ENCODE measurements at regions not wholly inside any gene's neighbourhood (a gene's known extent, or its start where the extent isn't known, plus 50 kb on each side); places are given as distances from the start of the nearest gene placed in this dataset.

DNA sequence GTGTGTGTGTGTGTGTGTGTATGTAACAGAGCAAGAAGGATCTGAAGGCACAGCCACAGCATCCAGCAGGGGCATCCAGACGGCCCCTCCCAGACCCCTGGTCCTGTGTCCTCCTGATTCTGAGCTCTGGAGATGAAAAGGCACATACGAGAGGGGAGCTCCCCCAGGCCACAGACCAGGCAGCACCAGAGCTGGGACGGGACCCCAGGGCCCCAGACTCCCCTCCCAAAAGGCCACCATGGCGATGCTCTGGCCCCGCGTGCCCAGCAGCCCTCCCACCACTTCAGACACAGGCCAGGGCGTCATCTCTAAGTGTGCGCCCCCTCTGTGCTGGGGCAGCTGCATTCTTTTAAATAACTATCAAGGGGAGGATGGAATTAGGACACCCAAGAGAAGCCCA lies 245.8 kb downstream of the MATN1 start:
- no peaks in the 10 kb centered on the region for H3K4me1 ChIP-seq (ENCODE audit: insufficient read depth, low read length, poor library complexity, severe bottlenecking)
- no peaks in the 10 kb centered on the region for H3K36me3 ChIP-seq (ENCODE audit: insufficient read depth, low read length)
- H4K20me1 ChIP-seq (ENCODE audit: insufficient read depth, low read length, poor library complexity, severe bottlenecking), result no peaks in the 10 kb centered on the region
- no peak overlapping the region for H3K4me2 ChIP-seq (ENCODE audit: low read depth, low read length, poor library complexity, severe bottlenecking)
- no peaks in the 10 kb centered on the region for H3K9me2 ChIP-seq (replicated peaks; ENCODE audit: low read depth, low read length)
- H3K4me3 ChIP-seq (ENCODE audit: low read length, poor library complexity, severe bottlenecking), result no peak overlapping the region
- no peaks in the 10 kb centered on the region for H3K79me2 ChIP-seq (ENCODE audit: insufficient read depth, low read length)
- no peak overlapping the region for H2AFZ ChIP-seq (ENCODE audit: low read length)
- H3K27me3 ChIP-seq (ENCODE audit: insufficient read depth, low read length, poor library complexity, severe bottlenecking), result no peaks in the 10 kb centered on the region
- TF ChIP-seq, protein P1, sequence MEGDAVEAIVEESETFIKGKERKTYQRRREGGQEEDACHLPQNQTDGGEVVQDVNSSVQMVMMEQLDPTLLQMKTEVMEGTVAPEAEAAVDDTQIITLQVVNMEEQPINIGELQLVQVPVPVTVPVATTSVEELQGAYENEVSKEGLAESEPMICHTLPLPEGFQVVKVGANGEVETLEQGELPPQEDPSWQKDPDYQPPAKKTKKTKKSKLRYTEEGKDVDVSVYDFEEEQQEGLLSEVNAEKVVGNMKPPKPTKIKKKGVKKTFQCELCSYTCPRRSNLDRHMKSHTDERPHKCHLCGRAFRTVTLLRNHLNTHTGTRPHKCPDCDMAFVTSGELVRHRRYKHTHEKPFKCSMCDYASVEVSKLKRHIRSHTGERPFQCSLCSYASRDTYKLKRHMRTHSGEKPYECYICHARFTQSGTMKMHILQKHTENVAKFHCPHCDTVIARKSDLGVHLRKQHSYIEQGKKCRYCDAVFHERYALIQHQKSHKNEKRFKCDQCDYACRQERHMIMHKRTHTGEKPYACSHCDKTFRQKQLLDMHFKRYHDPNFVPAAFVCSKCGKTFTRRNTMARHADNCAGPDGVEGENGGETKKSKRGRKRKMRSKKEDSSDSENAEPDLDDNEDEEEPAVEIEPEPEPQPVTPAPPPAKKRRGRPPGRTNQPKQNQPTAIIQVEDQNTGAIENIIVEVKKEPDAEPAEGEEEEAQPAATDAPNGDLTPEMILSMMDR (conservative IDR thresholded peaks at IDR 0.05; ENCODE audit: low read length), result no peak
- TF ChIP-seq EZH2phosphoT487 (IDR thresholded peaks at IDR 0.05; ENCODE audit: borderline replicate concordance), result no peak
- peaks cover 6% of the 10 kb centered on the region; the same call in 1 of the 2 replicates for H3K9me3 ChIP-seq (ENCODE audit: insufficient read depth, low read depth, low read length)
- H3F3A ChIP-seq (ENCODE audit: low read depth), result no peaks in the 10 kb centered on the region
- no peak overlapping the region for H3K9ac ChIP-seq (ENCODE audit: low read depth, low read length, poor library complexity, severe bottlenecking)

DNA sequence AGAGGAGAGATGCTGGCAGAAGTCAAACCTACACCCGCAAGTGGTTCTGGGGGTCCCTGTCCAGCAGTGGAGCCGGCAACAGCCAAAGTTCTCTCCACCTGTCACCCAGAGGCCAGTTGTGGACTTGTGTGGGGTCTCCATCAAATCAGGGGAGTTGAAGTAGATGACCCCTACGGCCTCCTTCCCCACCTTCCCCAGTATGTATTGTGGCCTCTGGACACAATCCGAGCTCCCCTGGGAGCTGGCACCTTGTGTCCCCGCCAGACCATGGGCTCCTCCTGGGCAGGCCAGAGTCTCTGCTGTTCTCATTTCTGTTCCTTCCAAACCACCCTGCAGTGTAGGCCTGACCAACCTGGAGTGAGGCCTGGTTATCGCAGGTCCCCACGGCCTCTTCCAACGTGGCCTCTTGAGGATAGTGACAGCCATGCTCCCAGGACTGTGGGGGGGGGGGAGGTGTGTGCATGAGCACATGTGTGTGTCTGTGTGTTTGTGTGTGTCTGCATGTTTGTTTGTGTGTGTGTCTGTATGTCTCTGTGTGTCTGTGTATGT lies 246.4 kb downstream of the MATN1 start:
- no peak overlapping the region for H3K4me2 ChIP-seq (ENCODE audit: low read depth, low read length, poor library complexity, severe bottlenecking)
- H4K20me1 ChIP-seq (ENCODE audit: insufficient read depth, low read length, poor library complexity, severe bottlenecking), result no peaks in the 10 kb centered on the region
- H3K9ac ChIP-seq (ENCODE audit: low read depth, low read length, poor library complexity, severe bottlenecking), result no peak overlapping the region
- H3K9me2 ChIP-seq (replicated peaks; ENCODE audit: low read depth, low read length), result no peaks in the 10 kb centered on the region
- no peaks in the 10 kb centered on the region for H3K79me2 ChIP-seq (ENCODE audit: insufficient read depth, low read length)
- peaks cover 6% of the 10 kb centered on the region; the same call in 1 of the 2 replicates for H3K9me3 ChIP-seq (ENCODE audit: insufficient read depth, low read depth, low read length)
- H3K4me1 ChIP-seq (ENCODE audit: insufficient read depth, low read length, poor library complexity, severe bottlenecking), result no peaks in the 10 kb centered on the region
- TF ChIP-seq EZH2phosphoT487 (IDR thresholded peaks at IDR 0.05; ENCODE audit: borderline replicate concordance), result no peak
- TF ChIP-seq, protein P1 (conservative IDR thresholded peaks at IDR 0.05; ENCODE audit: low read length), result no peak
- H2AFZ ChIP-seq (ENCODE audit: low read length), result no peak overlapping the region
- H3K36me3 ChIP-seq (ENCODE audit: insufficient read depth, low read length), result no peaks in the 10 kb centered on the region
- no peak overlapping the region for H3K4me3 ChIP-seq (ENCODE audit: low read length, poor library complexity, severe bottlenecking)
- no peaks in the 10 kb centered on the region for H3F3A ChIP-seq (ENCODE audit: low read depth)
- no peaks in the 10 kb centered on the region for H3K27me3 ChIP-seq (ENCODE audit: insufficient read depth, low read length, poor library complexity, severe bottlenecking)

DNA sequence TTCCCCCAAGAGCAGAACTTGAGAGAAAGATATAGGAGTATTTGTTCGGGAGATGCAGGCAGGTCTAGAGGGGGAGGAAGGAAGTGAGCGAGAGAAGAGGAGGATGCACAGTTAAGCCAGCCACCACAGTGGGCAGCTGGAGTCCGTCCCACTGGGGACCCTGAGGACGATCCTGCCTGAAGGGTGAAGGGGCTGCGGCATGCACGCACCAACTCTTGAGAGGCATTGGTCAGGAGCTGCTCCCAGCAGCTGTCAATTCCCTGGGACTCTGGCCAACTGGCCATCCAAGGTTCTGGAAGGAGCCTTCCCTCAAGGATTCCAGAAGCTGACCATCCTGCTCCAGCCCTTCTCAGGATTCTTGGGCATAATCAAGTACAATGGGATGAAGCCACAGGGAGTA lies 246.9 kb downstream of the MATN1 start:
- Histone ChIP-seq H3K9me2 (replicated peaks; ENCODE audit: low read depth, low read length) (no peaks in the 10 kb centered on the region), H3K4me1 (ENCODE audit: insufficient read depth, low read length, poor library complexity, severe bottlenecking) (no peaks in the 10 kb centered on the region), H3K9ac (ENCODE audit: low read depth, low read length, poor library complexity, severe bottlenecking) (no peak overlapping the region), H3K9me3 (ENCODE audit: insufficient read depth, low read depth, low read length) (peaks cover 6% of the 10 kb centered on the region; the same call in 1 of the 2 replicates), H3F3A (ENCODE audit: low read depth) (no peaks in the 10 kb centered on the region), H3K4me2 (ENCODE audit: low read depth, low read length, poor library complexity, severe bottlenecking) (no peak overlapping the region), H3K36me3 (ENCODE audit: insufficient read depth, low read length) (no peaks in the 10 kb centered on the region), H4K20me1 (ENCODE audit: insufficient read depth, low read length, poor library complexity, severe bottlenecking) (no peaks in the 10 kb centered on the region), H3K27me3 (ENCODE audit: insufficient read depth, low read length, poor library complexity, severe bottlenecking) (no peaks in the 10 kb centered on the region), H3K79me2 (ENCODE audit: insufficient read depth, low read length) (no peaks in the 10 kb centered on the region), H3K4me3 (ENCODE audit: low read length, poor library complexity, severe bottlenecking) (no peak overlapping the region), H2AFZ (ENCODE audit: low read length) (no peak overlapping the region)
- TF ChIP-seq EZH2phosphoT487 (IDR thresholded peaks at IDR 0.05; ENCODE audit: borderline replicate concordance), result no peak
- TF ChIP-seq, protein P1 (conservative IDR thresholded peaks at IDR 0.05; ENCODE audit: low read length), result no peak
